Transverse colon (tissue), 4 donors: ENCODE measurements at regions not wholly inside any gene's neighbourhood (a gene's known extent, or its start where the extent isn't known, plus 50 kb on each side); places are given as distances from the start of the nearest gene placed in this dataset.

Source experiments
- DNase-seq: peaks from one replicate; pipeline ENCODE4 v3.0.0-alpha.2; 2019
- H3K27ac ChIP-seq, 4 donors: fragments of 200-600 bp; sonication (generic); 2 replicates each; pipeline ENCODE4 v1.5.1; 2016 to 2018; ENCODE audit warnings: inconsistent platforms in 4 of 4
- H3K27me3 ChIP-seq: fragments of 200-600 bp; sonication (generic); 2 replicates; pipeline ENCODE4 v1.5.1; 2017; ENCODE audit warnings: inconsistent platforms
- H3K36me3 ChIP-seq, 4 donors: fragments of 200-600 bp; sonication (generic); 2 replicates each; pipeline ENCODE4 v1.5.1; 2017 to 2019; ENCODE audit warnings: inconsistent platforms in 4 of 4
- H3K4me1 ChIP-seq, 4 donors: fragments of 200-600 bp; sonication (generic); 2 replicates each; pipeline ENCODE4 v1.5.1; 2017 to 2020; ENCODE audit warnings: inconsistent platforms in 4 of 4
- H3K4me3 ChIP-seq, 4 donors: fragments of 200-600 bp; sonication (generic); 1 replicate in 1 of 4; 2 replicates in 3 of 4; pipeline versions ENCODE4 v1.5.1 to v1.6.1; 2017 to 2019; ENCODE audit warnings: inconsistent platforms in 4 of 4
- H3K9me3 ChIP-seq, 2 donors: fragments of 200-600 bp; sonication (generic); 2 replicates each; pipeline ENCODE4 v1.5.1; 2017 to 2019; ENCODE audit warnings: inconsistent platforms in 2 of 2
- EP300 ChIP-seq: sonication (generic); formaldehyde crosslinking; IDR thresholded peaks from one replicate; pipeline ENCODE4 v1.6.1; 2017; ENCODE audit warnings: antibody characterized with exemption, low read depth
- POLR2A ChIP-seq: fragments of 450-650 bp; IDR thresholded peaks from one replicate; pipeline ENCODE4 v1.6.1; 2016; ENCODE audit warnings: antibody characterized with exemption, mild to moderate bottlenecking, moderate library complexity
- POLR2AphosphoS5 ChIP-seq, 3 donors: sonication (generic); formaldehyde crosslinking; IDR thresholded peaks; one replicate each; pipeline ENCODE4 v1.6.1; 2016; ENCODE audit warnings: antibody characterized with exemption in 3 of 3
- WGBS, 2 donors: methylation state at CpG; one replicate each; pipeline ENCODE4 v1.1.5; 2018; ENCODE audit warnings: low coverage in 1 of 2; 5-methylcytosine and 5-hydroxymethylcytosine counted together
- in situ Hi-C, 4 donors: fragments of 200-750 bp; cut with MboI; loops; one replicate each; pipeline versions ENCODE4 v1.15.0 to v1.15.1; 2017; ENCODE audit warnings: low sequenced_read_pairs in 3 of 4, low pct_ligation_motif_present in 1 of 4, low pct_unique_long_range_greater_than_20kb in 1 of 4
- intact Hi-C: fragments of 100-400 bp; cut with DNase I; formaldehyde crosslinking; loops from one replicate; pipeline ENCODE4 v1.15.1; 2023; ENCODE audit warnings: low total_unique reads
- TF ChIP-seq, protein P1 (sequence below), 5 experiments: fragments of 200-600 bp in 3 of 5; fragments of 450-650 bp in 2 of 5; sonication (generic) in 3 of 5; IDR thresholded peaks; 1 replicate in 2 of 5; 2 replicates in 3 of 5; pipeline ENCODE4 v1.5.1; 2016 to 2017; ENCODE audit warnings: antibody characterized with exemption in 5 of 5, inconsistent platforms in 3 of 5, mild to moderate bottlenecking in 2 of 5, moderate library complexity in 1 of 5

DNA sequence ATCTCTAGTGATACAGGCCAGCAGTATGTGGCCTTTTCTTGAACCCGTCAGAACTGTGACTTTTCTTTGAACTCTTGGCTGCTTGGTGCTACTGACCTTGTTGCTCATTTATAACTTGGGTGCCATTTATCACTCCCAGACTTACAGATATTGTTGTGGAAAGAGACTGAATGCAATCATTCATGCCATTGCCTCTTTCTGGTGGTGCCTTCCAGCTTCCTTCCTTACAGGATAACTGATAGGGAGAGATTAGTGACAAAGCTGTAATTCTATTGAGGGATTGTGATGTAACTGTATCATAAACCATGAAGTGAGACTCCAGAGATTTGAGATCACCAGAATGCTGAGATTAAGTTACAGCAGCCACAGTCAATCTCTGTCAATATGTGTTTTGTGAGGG, 256.5 kb downstream of the USP25 start:
- H3K36me3 ChIP-seq = no peaks in the 10 kb centered on the region
- no peak for DNase-seq
- no peaks in the 10 kb centered on the region for H3K4me1 ChIP-seq
- H3K4me3 ChIP-seq = no peak overlapping the region
- 35 to 38% methylated on average over 1 of the region's 1 CpG for WGBS, 2 donors
- TF ChIP-seq, protein P1, sequence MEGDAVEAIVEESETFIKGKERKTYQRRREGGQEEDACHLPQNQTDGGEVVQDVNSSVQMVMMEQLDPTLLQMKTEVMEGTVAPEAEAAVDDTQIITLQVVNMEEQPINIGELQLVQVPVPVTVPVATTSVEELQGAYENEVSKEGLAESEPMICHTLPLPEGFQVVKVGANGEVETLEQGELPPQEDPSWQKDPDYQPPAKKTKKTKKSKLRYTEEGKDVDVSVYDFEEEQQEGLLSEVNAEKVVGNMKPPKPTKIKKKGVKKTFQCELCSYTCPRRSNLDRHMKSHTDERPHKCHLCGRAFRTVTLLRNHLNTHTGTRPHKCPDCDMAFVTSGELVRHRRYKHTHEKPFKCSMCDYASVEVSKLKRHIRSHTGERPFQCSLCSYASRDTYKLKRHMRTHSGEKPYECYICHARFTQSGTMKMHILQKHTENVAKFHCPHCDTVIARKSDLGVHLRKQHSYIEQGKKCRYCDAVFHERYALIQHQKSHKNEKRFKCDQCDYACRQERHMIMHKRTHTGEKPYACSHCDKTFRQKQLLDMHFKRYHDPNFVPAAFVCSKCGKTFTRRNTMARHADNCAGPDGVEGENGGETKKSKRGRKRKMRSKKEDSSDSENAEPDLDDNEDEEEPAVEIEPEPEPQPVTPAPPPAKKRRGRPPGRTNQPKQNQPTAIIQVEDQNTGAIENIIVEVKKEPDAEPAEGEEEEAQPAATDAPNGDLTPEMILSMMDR (IDR thresholded peaks at IDR 0.05) = no peak
- TF ChIP-seq EP300 (no peak), POLR2AphosphoS5 (IDR thresholded peaks at IDR 0.05) (no peak), POLR2A (no peak)
- intact Hi-C loops = no loop called here
- no peaks in the 10 kb centered on the region for H3K27me3 ChIP-seq
- no peaks in the 10 kb centered on the region for H3K9me3 ChIP-seq
- no peak overlapping the region for H3K27ac ChIP-seq
- in situ Hi-C loops = no loop called here

DNA sequence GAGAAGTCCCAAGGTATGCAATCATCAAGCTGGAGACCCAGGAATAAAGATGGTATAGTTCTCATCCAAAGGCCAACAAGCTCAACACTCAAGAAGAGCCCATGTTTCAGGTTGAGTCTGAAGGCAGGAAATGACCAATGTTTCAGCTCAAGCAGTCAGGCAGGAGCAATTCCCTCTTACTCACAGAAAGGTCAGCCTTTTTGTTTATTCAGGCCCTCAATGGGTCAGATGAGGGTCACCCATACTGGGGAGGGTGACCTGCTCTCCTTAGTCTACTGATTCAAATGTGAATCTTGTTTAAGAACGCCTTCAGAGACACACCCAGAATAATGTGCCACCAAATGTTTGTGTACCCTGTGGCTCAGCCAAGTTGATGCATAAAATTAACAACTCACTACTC, 262.4 kb downstream of the USP25 start:
- in situ Hi-C loops (no loop called here), intact Hi-C loops (no loop called here)
- no peaks in the 10 kb centered on the region for H3K36me3 ChIP-seq
- no peaks in the 10 kb centered on the region for H3K9me3 ChIP-seq
- WGBS, 2 donors = 21% methylated on average over 1 of the region's 1 CpG; no CpG with 5 or more reads in 1 of the 2 donors
- H3K27me3 ChIP-seq = no peaks in the 10 kb centered on the region
- DNase-seq = no peak
- no peak overlapping the region for H3K27ac ChIP-seq
- H3K4me3 ChIP-seq = no peak overlapping the region
- no peaks in the 10 kb centered on the region for H3K4me1 ChIP-seq
- TF ChIP-seq POLR2AphosphoS5 (IDR thresholded peaks at IDR 0.05) (no peak), POLR2A (no peak), EP300 (no peak)
- TF ChIP-seq, protein P1 (IDR thresholded peaks at IDR 0.05) = no peak

DNA sequence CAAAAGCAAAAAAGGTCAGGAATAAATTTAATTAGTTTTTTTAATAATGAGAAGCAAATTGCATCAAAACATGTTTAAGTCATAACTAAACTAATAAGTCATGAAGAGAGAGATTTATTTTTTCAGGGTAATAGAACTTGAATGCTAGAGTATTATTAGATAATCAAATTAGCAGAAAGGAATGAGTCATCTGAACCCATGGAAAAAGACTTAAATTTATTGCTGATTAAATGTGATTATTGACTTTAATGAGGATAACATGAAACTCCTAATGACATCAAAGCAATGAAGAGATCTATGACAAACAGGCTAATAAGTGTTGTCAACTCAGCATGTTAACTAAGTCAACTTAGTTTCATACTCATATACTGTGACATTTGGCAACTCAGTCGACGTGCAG, 264.2 kb downstream of the USP25 start:
- no peak for DNase-seq
- Histone ChIP-seq H3K4me1 (no peaks in the 10 kb centered on the region), H3K9me3 (no peaks in the 10 kb centered on the region), H3K4me3 (no peak overlapping the region), H3K27ac (no peak overlapping the region), H3K27me3 (no peaks in the 10 kb centered on the region), H3K36me3 (no peaks in the 10 kb centered on the region)
- no peak for TF ChIP-seq POLR2AphosphoS5 (IDR thresholded peaks at IDR 0.05)
- TF ChIP-seq EP300 = no peak
- no peak for TF ChIP-seq POLR2A
- TF ChIP-seq, protein P1 (IDR thresholded peaks at IDR 0.05) = no peak
- intact Hi-C loops (no loop called here), in situ Hi-C loops (no loop called here)
- 86 to 91% methylated on average over 2 of the region's 2 CpGs for WGBS, 2 donors

DNA sequence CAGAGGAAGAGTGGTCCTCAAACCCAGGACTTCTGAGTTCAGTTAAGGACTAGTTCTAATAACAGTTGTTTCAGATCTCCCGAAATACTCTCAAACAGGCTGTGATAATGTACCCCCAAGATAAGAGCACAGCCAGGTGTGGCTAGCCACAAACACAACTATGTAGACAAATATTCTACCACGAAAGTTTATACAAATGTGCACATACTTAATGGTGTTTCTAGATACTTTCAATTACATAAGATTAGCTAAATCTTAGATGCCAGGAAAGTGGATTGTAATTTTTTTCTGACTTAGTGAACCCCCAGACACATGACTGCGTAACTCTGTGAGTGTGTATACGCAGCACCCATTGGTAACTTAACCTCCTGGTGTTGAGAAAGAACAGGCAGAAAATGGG, 270.0 kb downstream of the USP25 start:
- in situ Hi-C loops = no loop called here
- TF ChIP-seq EP300 (no peak), POLR2AphosphoS5 (IDR thresholded peaks at IDR 0.05) (no peak), POLR2A (no peak)
- TF ChIP-seq, protein P1 (IDR thresholded peaks at IDR 0.05) = no peak
- intact Hi-C loops = no loop called here
- H3K27me3 ChIP-seq = no peaks in the 10 kb centered on the region
- H3K9me3 ChIP-seq = no peaks in the 10 kb centered on the region
- no peak overlapping the region for H3K27ac ChIP-seq
- H3K4me1 ChIP-seq = no peaks in the 10 kb centered on the region
- 73 to 100% methylated on average over 2 to 4 of the region's 4 CpGs for WGBS, 2 donors
- no peak overlapping the region for H3K4me3 ChIP-seq
- H3K36me3 ChIP-seq = no peaks in the 10 kb centered on the region
- DNase-seq = no peak
